GM12878 (cell line): ENCODE measurements at regions not wholly inside any gene's neighbourhood (a gene's known extent, or its start where the extent isn't known, plus 50 kb on each side); places are given as distances from the start of the nearest gene placed in this dataset.

Experiments
- ATAC-seq: fragments of 200-7000 bp; cut with Tn5 transposase; 3 replicates; pipeline ENCODE4 v1.9.1; 2020; ENCODE audit warnings: mild to moderate bottlenecking, moderate library complexity
- BruUV-seq: library from RNA; stranded (reverse); fragments of 400-500 nt; replicated peaks from 2 replicates; lab custom pipeline; 2021; lab: Mats Ljungman, UMichigan
- CTCF ChIA-PET: fragments of 300-600 bp; sonication (Branson Sonifier 250); formaldehyde crosslinking; extraction: SDS; loops from one replicate; lab custom pipeline; 2021; ENCODE audit warnings: inconsistent platforms; lab: Yijun Ruan, JAX
- POLR2A ChIA-PET: fragments of 350-600 bp; formaldehyde crosslinking; extraction: SDS; loops from one replicate; lab custom pipeline; 2021; ENCODE audit warnings: inconsistent platforms; lab: Charles Lee
- RAD21 ChIA-PET: fragments of 300-600 bp; sonication (Branson Sonifier 250); formaldehyde crosslinking; loops from one replicate; lab custom pipeline; 2023; ENCODE audit warnings: antibody characterized with exemption; ENCODE audit not compliant: unreplicated experiment; lab: Charles Lee
- SMC1A ChIA-PET: fragments of 300-600 bp; sonication (Branson Sonifier 250); formaldehyde crosslinking; loops from one replicate; lab custom pipeline; 2023; ENCODE audit not compliant: unreplicated experiment, uncharacterized antibody; lab: Charles Lee
- DNase-seq: peaks from one replicate; pipeline ENCODE4 v3.0.0-alpha.2; 2011; ENCODE audit warnings: low read depth, low spot score
- FAIRE-seq: peaks from 3 replicates; lab custom pipeline; 2011; peaks lifted over from hg19 to GRCh38; lab: Jason Lieb, UNC
- H2AFZ ChIP-seq: 2 replicates; pipeline ENCODE4 v1.6.0; 2011; ENCODE audit warnings: low read depth, low read length, control low read depth; ENCODE audit not compliant: control insufficient read depth
- H3K27ac ChIP-seq: 2 replicates; pipeline ENCODE4 v1.5.1; 2011; ENCODE audit warnings: control low read depth; ENCODE audit not compliant: control insufficient read depth, insufficient read depth
- H3K27me3 ChIP-seq, 2 experiments: replicated peaks in 1 of 2; 2 replicates each; pipeline versions ENCODE4 v1.6.0 to v1.6.1; 2011; ENCODE audit warnings: low read length in 1 of 2; ENCODE audit not compliant: control insufficient read depth in 2 of 2, insufficient read depth in 2 of 2
- H3K36me3 ChIP-seq, 2 experiments: 2 replicates each; pipeline ENCODE4 v1.5.1; 2011; ENCODE audit warnings: low read length in 1 of 2; ENCODE audit not compliant: control insufficient read depth in 2 of 2, insufficient read depth in 2 of 2
- H3K4me1 ChIP-seq: 2 replicates; pipeline ENCODE4 v1.6.1; 2011; ENCODE audit warnings: mild to moderate bottlenecking, low read length, moderate library complexity, mixed read lengths; ENCODE audit not compliant: control insufficient read depth, insufficient read depth
- H3K4me2 ChIP-seq: 2 replicates; pipeline ENCODE4 v1.6.0; 2011; ENCODE audit warnings: control low read depth; ENCODE audit not compliant: control insufficient read depth, insufficient read depth
- H3K4me3 ChIP-seq: fragments of 200-600 bp; sonication (generic); 2 replicates; pipeline ENCODE4 v1.5.1; 2016
- H3K79me2 ChIP-seq: 2 replicates; pipeline ENCODE4 v1.6.0; 2011; ENCODE audit warnings: low read length; ENCODE audit not compliant: control insufficient read depth, insufficient read depth
- H3K9ac ChIP-seq: 2 replicates; pipeline ENCODE4 v1.8.0; 2011; ENCODE audit warnings: low read length, control low read depth, mixed read lengths; ENCODE audit not compliant: control insufficient read depth, insufficient read depth
- H3K9me3 ChIP-seq: replicated peaks from 3 replicates; pipeline ENCODE4 v1.5.1; 2011; ENCODE audit warnings: mild to moderate bottlenecking, low read length; ENCODE audit not compliant: control insufficient read depth, insufficient read depth
- H4K20me1 ChIP-seq: 2 replicates; pipeline ENCODE4 v1.6.0; 2011; ENCODE audit not compliant: control insufficient read depth, insufficient read depth
- ATF2 ChIP-seq: IDR thresholded peaks from 2 replicates; pipeline ENCODE4 v1.6.1; 2012; ENCODE audit warnings: low read length, inconsistent platforms
- BCLAF1 ChIP-seq: fragments of 450-650 bp; IDR thresholded peaks from 2 replicates; pipeline ENCODE4 v1.6.1; 2017; ENCODE audit warnings: antibody characterized with exemption, mild to moderate bottlenecking, moderate library complexity
- CEBPZ ChIP-seq: fragments of 150-350 bp; IDR thresholded peaks from 2 replicates; pipeline ENCODE4 v1.6.1; 2016; ENCODE audit warnings: low read depth, low read length
- MYB ChIP-seq: fragments of 150-350 bp; IDR thresholded peaks from 2 replicates; pipeline ENCODE4 v1.6.1; 2014; ENCODE audit warnings: mild to moderate bottlenecking, low read depth, low read length, borderline replicate concordance
- POLR2AphosphoS5 ChIP-seq: IDR thresholded peaks from 2 replicates; pipeline ENCODE4 v1.6.1; 2011; ENCODE audit warnings: mild to moderate bottlenecking, low read length, inconsistent platforms
- SUPT20H ChIP-seq: IDR thresholded peaks from 2 replicates; pipeline ENCODE4 v1.6.1; 2011; ENCODE audit warnings: low read depth, mild to moderate bottlenecking, low read length, moderate library complexity, borderline replicate concordance; ENCODE audit not compliant: control insufficient read depth
- WGBS: methylation state at CpG from one replicate; pipeline ENCODE4 v1.1.6; 2016; ENCODE audit warnings: low lambda C conversion rate; ENCODE audit not compliant: insufficient replicate concordance, insufficient coverage; ENCODE audit errors: missing lambda C conversion rate; 5-methylcytosine and 5-hydroxymethylcytosine counted together
- in situ Hi-C: fragments of 300-500 bp; cut with MboI; formaldehyde crosslinking; loops from 9 replicates; pipeline ENCODE4 v1.14.3; 2018; ENCODE audit warnings: mixed read lengths
- intact Hi-C: fragments of 100-400 bp; cut with micrococcal nuclease; formaldehyde crosslinking; loops from one replicate; pipeline ENCODE4 v1.14.2; 2022; ENCODE audit not compliant: unreplicated experiment

- Histone ChIP-seq H4K20me1 (no peaks in the 10 kb centered on the region), H3K79me2 (no peaks in the 10 kb centered on the region), H2AFZ (no peak overlapping the region), H3K36me3 (no peaks in the 10 kb centered on the region), H3K9ac (no peak overlapping the region), H3K4me1 (no peaks in the 10 kb centered on the region), H3K27ac (no peak overlapping the region), H3K27me3 (no peaks in the 10 kb centered on the region), H3K4me2 (no peak overlapping the region), H3K4me3 (no peak overlapping the region), H3K9me3 (no peaks in the 10 kb centered on the region)
- ChIA-PET RAD21 (no interaction called here), SMC1A (interaction anchor here (0.7 kb wide), 2 partner anchors 33 to 1887 kb away, joined by 3 read pairs; no protein-coding TSS in a partner anchor), POLR2A (no interaction called here), CTCF (interaction anchor here (1.0 kb wide), 1 partner anchor 22 kb away, joined by 3 read pairs; no protein-coding TSS in a partner anchor)
- 88% methylated on average over 1 of the region's 1 CpG for WGBS
- no peak for DNase-seq
- FAIRE-seq = no peak
- BruUV-seq = no TSS peak
- in situ Hi-C loops (no loop called here), intact Hi-C loops (no loop called here)
- TF ChIP-seq MYB (no peak), BCLAF1 (no peak)
- no peak for ATAC-seq
Measured at GRCh38 chr16:49078104-49078503, 203.5 kb downstream of the CBLN1 start.

- no peak overlapping the region for H3K27ac ChIP-seq
- H3K4me3 ChIP-seq = no peak overlapping the region
- H3K27me3 ChIP-seq = no peaks in the 10 kb centered on the region
- ChIA-PET SMC1A (no interaction called here), RAD21 (no interaction called here), CTCF (no interaction called here), POLR2A (no interaction called here)
- H3K9ac ChIP-seq = no peak overlapping the region
- intact Hi-C loops (no loop called here), in situ Hi-C loops (no loop called here)
- H2AFZ ChIP-seq = no peak overlapping the region
- no peaks in the 10 kb centered on the region for H3K4me1 ChIP-seq
- no peaks in the 10 kb centered on the region for H3K9me3 ChIP-seq
- no TSS peak for BruUV-seq
- ATAC-seq (no peak), DNase-seq (no peak), FAIRE-seq (no peak)
- H3K36me3 ChIP-seq = no peaks in the 10 kb centered on the region
- H4K20me1 ChIP-seq = no peaks in the 10 kb centered on the region
- H3K4me2 ChIP-seq = no peak overlapping the region
- H3K79me2 ChIP-seq = no peaks in the 10 kb centered on the region
- WGBS = 55% methylated on average over 3 of the region's 3 CpGs
- no peak for TF ChIP-seq SUPT20H
- no peak for TF ChIP-seq CEBPZ
- TF ChIP-seq POLR2AphosphoS5 = no peak
- no peak for TF ChIP-seq ATF2
Measured at GRCh38 chr16:49075709-49076108, 205.9 kb downstream of the CBLN1 start.
